Neural cell (in vitro differentiated cells): ENCODE measurements at regions not wholly inside any gene's neighbourhood (a gene's known extent, or its start where the extent isn't known, plus 50 kb on each side); places are given as distances from the start of the nearest gene placed in this dataset.
A peak's percentile ranks its signal among the peaks of the same experiment; 100 is the strongest.

Experiments used
- H2AFZ ChIP-seq: fragments of 200-600, 300-800 bp; sonication (generic), shearing (Covaris generic); 2 replicates; pipeline ENCODE4 v1.6.0; 2014; ENCODE audit warnings: low read depth, mild to moderate bottlenecking, antibody characterized with exemption, low read length, moderate library complexity
- H3F3A ChIP-seq: fragments of 200-600 bp; shearing (Covaris generic); 2 replicates; pipeline ENCODE4 v1.6.1; 2016; ENCODE audit warnings: mild to moderate bottlenecking, moderate library complexity, mixed read lengths, antibody characterized with exemption, low read length; ENCODE audit not compliant: insufficient read depth, poor library complexity, severe bottlenecking
- H3K27ac ChIP-seq: fragments of 200-600, 300-800 bp; sonication (generic), shearing (Covaris generic); 2 replicates; pipeline ENCODE4 v1.5.1; 2014; ENCODE audit warnings: mild to moderate bottlenecking, low read length, moderate library complexity
- H3K27me3 ChIP-seq: fragments of 300-800, 200-600 bp; sonication (generic), shearing (Covaris generic); 2 replicates; pipeline ENCODE4 v1.6.0; 2014; ENCODE audit warnings: mild to moderate bottlenecking, low read depth, low read length, moderate library complexity; ENCODE audit not compliant: insufficient read depth
- H3K36me3 ChIP-seq: fragments of 300-800, 200-600 bp; sonication (generic), shearing (Covaris generic); 2 replicates; pipeline ENCODE4 v1.5.1; 2014; ENCODE audit warnings: mild to moderate bottlenecking, antibody characterized with exemption, low read length, moderate library complexity; ENCODE audit not compliant: insufficient read depth
- H3K4me2 ChIP-seq: fragments of 300-800, 200-600 bp; sonication (generic), shearing (Covaris generic); 2 replicates; pipeline ENCODE4 v1.6.0; 2014; ENCODE audit warnings: mild to moderate bottlenecking, low read length
- H3K4me3 ChIP-seq: fragments of 300-800, 200-600 bp; sonication (generic), shearing (Covaris generic); 2 replicates; pipeline ENCODE4 v1.5.1; 2014; ENCODE audit warnings: mild to moderate bottlenecking, low read length, moderate library complexity
- H3K79me2 ChIP-seq: fragments of 200-600 bp; shearing (Covaris generic); replicated peaks from 2 replicates; pipeline ENCODE4 v1.6.0; 2014; ENCODE audit warnings: mild to moderate bottlenecking, low read length, moderate library complexity; ENCODE audit not compliant: insufficient read depth
- H3K9ac ChIP-seq: fragments of 300-800, 200-600 bp; sonication (generic), shearing (Covaris generic); 2 replicates; pipeline ENCODE4 v1.6.1; 2016; ENCODE audit warnings: mild to moderate bottlenecking, low read length, mixed read lengths
- H3K9me2 ChIP-seq: fragments of 200-600 bp; shearing (Covaris generic); 2 replicates; pipeline ENCODE4 v1.6.1; 2016; ENCODE audit warnings: mild to moderate bottlenecking, low read length, mixed read lengths; ENCODE audit not compliant: insufficient read depth
- H3K9me3 ChIP-seq: fragments of 200-600, 300-800 bp; sonication (generic), shearing (Covaris generic); 2 replicates; pipeline ENCODE4 v1.6.1; 2016; ENCODE audit warnings: mild to moderate bottlenecking, mixed run types, low read length, moderate library complexity, mixed read lengths
- H4K20me1 ChIP-seq: fragments of 200-600 bp; shearing (Covaris generic); 2 replicates; pipeline ENCODE4 v1.6.1; 2016; ENCODE audit warnings: mild to moderate bottlenecking, mixed run types; ENCODE audit not compliant: insufficient read depth
- CTCF ChIP-seq: fragments of 450-650 bp; IDR thresholded peaks from 2 replicates; pipeline ENCODE4 v1.5.1; 2014; ENCODE audit warnings: antibody characterized with exemption, mild to moderate bottlenecking, moderate library complexity; ENCODE audit not compliant: poor library complexity, severe bottlenecking
- EP300 ChIP-seq: fragments of 450-650 bp; conservative IDR thresholded peaks from 2 replicates; pipeline ENCODE4 v1.6.1; 2014; ENCODE audit warnings: antibody characterized with exemption, mild to moderate bottlenecking, moderate library complexity; ENCODE audit not compliant: poor library complexity, severe bottlenecking
- MXI1 ChIP-seq: fragments of 450-650 bp; conservative IDR thresholded peaks from 2 replicates; pipeline ENCODE4 v1.6.1; 2014; ENCODE audit warnings: antibody characterized with exemption, mild to moderate bottlenecking; ENCODE audit not compliant: poor library complexity, severe bottlenecking
- POLR2AphosphoS5 ChIP-seq: IDR thresholded peaks from 2 replicates; pipeline ENCODE4 v1.6.1; 2012
- SMC3 ChIP-seq: fragments of 450-650 bp; conservative IDR thresholded peaks from 2 replicates; pipeline ENCODE4 v1.6.1; 2014; ENCODE audit warnings: antibody characterized with exemption, mild to moderate bottlenecking, moderate library complexity; ENCODE audit not compliant: poor library complexity
- TAF1 ChIP-seq: IDR thresholded peaks from 2 replicates; pipeline ENCODE4 v1.6.1; 2012; ENCODE audit warnings: low read depth
- TF ChIP-seq, protein P1 (sequence below): IDR thresholded peaks from 2 replicates; pipeline ENCODE4 v1.6.1; 2012; ENCODE audit warnings: borderline replicate concordance

DNA sequence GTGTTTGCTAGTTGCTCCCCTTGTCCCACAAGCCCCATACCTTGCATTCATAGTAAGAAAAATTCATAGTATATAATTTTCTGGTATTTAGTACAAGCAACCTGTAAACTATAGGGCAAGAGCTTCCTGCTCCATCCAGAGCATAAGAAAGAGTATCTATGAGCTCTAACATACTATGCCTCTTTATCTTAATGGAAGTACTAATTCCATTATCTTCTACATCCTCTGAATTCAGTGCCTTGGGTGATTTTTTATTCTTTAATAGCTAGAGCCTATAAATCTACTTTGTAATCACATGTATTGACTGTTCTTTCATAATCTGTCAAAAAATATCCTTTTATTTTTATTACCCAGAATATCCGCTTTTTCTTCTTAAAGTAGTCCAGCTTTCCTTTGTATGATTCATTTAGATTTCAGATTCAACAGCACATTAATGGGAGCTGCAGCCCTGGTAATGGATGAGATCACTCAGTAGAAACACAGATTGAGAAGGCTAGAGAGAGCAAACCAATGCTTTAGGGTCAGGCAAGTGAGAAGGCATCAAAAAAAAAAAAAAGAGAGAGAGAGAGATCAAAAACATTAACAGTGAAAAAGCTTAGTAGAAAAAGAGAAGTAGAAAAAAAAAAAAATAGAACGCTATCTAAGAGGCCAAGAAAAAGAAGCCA is 511.5 kb upstream of the NAALADL2 start:
- no peak overlapping the region for H3K4me2 ChIP-seq
- H3K9me2 ChIP-seq: no peaks in the 10 kb centered on the region
- H3K27ac ChIP-seq: no peak overlapping the region
- H3K9ac ChIP-seq: no peak overlapping the region
- no peaks in the 10 kb centered on the region for H3K36me3 ChIP-seq
- no peaks in the 10 kb centered on the region for H3K79me2 ChIP-seq
- no peaks in the 10 kb centered on the region for H3K27me3 ChIP-seq
- no peaks in the 10 kb centered on the region for H3F3A ChIP-seq
- H3K4me3 ChIP-seq: no peak overlapping the region
- no peak overlapping the region for H2AFZ ChIP-seq
- no peak for TF ChIP-seq EP300
- no peak for TF ChIP-seq MXI1
- no peak for TF ChIP-seq SMC3
- TF ChIP-seq POLR2AphosphoS5: no peak
- TF ChIP-seq, protein P1, sequence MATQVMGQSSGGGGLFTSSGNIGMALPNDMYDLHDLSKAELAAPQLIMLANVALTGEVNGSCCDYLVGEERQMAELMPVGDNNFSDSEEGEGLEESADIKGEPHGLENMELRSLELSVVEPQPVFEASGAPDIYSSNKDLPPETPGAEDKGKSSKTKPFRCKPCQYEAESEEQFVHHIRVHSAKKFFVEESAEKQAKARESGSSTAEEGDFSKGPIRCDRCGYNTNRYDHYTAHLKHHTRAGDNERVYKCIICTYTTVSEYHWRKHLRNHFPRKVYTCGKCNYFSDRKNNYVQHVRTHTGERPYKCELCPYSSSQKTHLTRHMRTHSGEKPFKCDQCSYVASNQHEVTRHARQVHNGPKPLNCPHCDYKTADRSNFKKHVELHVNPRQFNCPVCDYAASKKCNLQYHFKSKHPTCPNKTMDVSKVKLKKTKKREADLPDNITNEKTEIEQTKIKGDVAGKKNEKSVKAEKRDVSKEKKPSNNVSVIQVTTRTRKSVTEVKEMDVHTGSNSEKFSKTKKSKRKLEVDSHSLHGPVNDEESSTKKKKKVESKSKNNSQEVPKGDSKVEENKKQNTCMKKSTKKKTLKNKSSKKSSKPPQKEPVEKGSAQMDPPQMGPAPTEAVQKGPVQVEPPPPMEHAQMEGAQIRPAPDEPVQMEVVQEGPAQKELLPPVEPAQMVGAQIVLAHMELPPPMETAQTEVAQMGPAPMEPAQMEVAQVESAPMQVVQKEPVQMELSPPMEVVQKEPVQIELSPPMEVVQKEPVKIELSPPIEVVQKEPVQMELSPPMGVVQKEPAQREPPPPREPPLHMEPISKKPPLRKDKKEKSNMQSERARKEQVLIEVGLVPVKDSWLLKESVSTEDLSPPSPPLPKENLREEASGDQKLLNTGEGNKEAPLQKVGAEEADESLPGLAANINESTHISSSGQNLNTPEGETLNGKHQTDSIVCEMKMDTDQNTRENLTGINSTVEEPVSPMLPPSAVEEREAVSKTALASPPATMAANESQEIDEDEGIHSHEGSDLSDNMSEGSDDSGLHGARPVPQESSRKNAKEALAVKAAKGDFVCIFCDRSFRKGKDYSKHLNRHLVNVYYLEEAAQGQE: no peak
- H4K20me1 ChIP-seq: no peaks in the 10 kb centered on the region
- H3K9me3 ChIP-seq: peaks cover 4% of the 10 kb centered on the region

- H3K9me3 ChIP-seq: peaks cover 4% of the 10 kb centered on the region
- H3K9ac ChIP-seq: no peak overlapping the region
- H3F3A ChIP-seq: no peaks in the 10 kb centered on the region
- H3K4me3 ChIP-seq: no peak overlapping the region
- H4K20me1 ChIP-seq: no peaks in the 10 kb centered on the region
- H3K4me2 ChIP-seq: no peak overlapping the region
- no peaks in the 10 kb centered on the region for H3K36me3 ChIP-seq
- no peaks in the 10 kb centered on the region for H3K79me2 ChIP-seq
- no peaks in the 10 kb centered on the region for H3K27me3 ChIP-seq
- H3K9me2 ChIP-seq: no peaks in the 10 kb centered on the region
- TF ChIP-seq, protein P1: no peak
- no peak for TF ChIP-seq TAF1
- no peak for TF ChIP-seq MXI1
- H2AFZ ChIP-seq: no peak overlapping the region
- no peak overlapping the region for H3K27ac ChIP-seq
Observed at GRCh38 chr3:174352227-174352626, 506.9 kb upstream of the NAALADL2 start.

GRCh38 chr3:174355505-174355904 is 503.6 kb upstream of the NAALADL2 start:
- no peak overlapping the region for H3K4me3 ChIP-seq
- H3K27me3 ChIP-seq: no peaks in the 10 kb centered on the region
- TF ChIP-seq SMC3 (peak; percentile 22), POLR2AphosphoS5 (no peak), CTCF (peak; percentile 14), TAF1 (no peak)
- H2AFZ ChIP-seq: no peak overlapping the region
- H3K27ac ChIP-seq: no peak overlapping the region
- no peaks in the 10 kb centered on the region for H3K9me3 ChIP-seq
- no peaks in the 10 kb centered on the region for H4K20me1 ChIP-seq
- H3K36me3 ChIP-seq: no peaks in the 10 kb centered on the region
- no peaks in the 10 kb centered on the region for H3K79me2 ChIP-seq
- no peak overlapping the region for H3K9ac ChIP-seq
- no peaks in the 10 kb centered on the region for H3K9me2 ChIP-seq
- H3F3A ChIP-seq: no peaks in the 10 kb centered on the region
- no peak overlapping the region for H3K4me2 ChIP-seq
